NCI-H510A treated with DMSO at 0.1 percent for 48 hours (cell line): ENCODE measurements at regions not wholly inside any gene's neighbourhood (a gene's known extent, or its start where the extent isn't known, plus 50 kb on each side); places are given as distances from the start of the nearest gene placed in this dataset.
"Not testable (repeated sequence)": the region's sequence is repeated elsewhere in the genome, so short reads cannot be mapped to it uniquely, and the experiment has no call there.

Experiments
- DNase-seq: peaks from one replicate; lab custom pipeline; 2025; lab: John Stamatoyannopoulos, UW

GRCh38 chr4:147102596-147102995 is 156.9 kb upstream of the TTC29 start:
- DNase-seq: no peak

- DNase-seq: no peak
Measured at GRCh38 chr4:147103403-147103946, 157.8 kb upstream of the TTC29 start.

- no peak for DNase-seq
Measured at GRCh38 chr4:147104768-147105167, 159.1 kb upstream of the TTC29 start.

GRCh38 chr4:147108409-147108808 is 162.7 kb upstream of the TTC29 start:
- no peak for DNase-seq

GRCh38 chr4:147109800-147110199 is 164.1 kb upstream of the TTC29 start:
- DNase-seq: no peak

- DNase-seq: no peak
Measured at GRCh38 chr4:147110473-147111367, 165.1 kb upstream of the TTC29 start.

GRCh38 chr4:147112196-147112595 is 166.5 kb upstream of the TTC29 start:
- DNase-seq: not testable (repeated sequence)

- no peak for DNase-seq
Measured at GRCh38 chr4:147117431-147117830, 171.8 kb upstream of the TTC29 start.

- no peak for DNase-seq
Measured at GRCh38 chr4:147118528-147118927, 172.9 kb upstream of the TTC29 start.

GRCh38 chr4:147122685-147123084 is 177.0 kb upstream of the TTC29 start:
- DNase-seq: no peak

GRCh38 chr4:147123146-147123545 is 177.5 kb upstream of the TTC29 start:
- DNase-seq: no peak

GRCh38 chr4:147128787-147129186 is 183.1 kb upstream of the TTC29 start:
- DNase-seq: no peak

- no peak for DNase-seq
Measured at GRCh38 chr4:147129687-147130086, 184.0 kb upstream of the TTC29 start.

- DNase-seq: no peak
Measured at GRCh38 chr4:147134536-147135210, 189.0 kb upstream of the TTC29 start.

- DNase-seq: no peak
Measured at GRCh38 chr4:147136310-147136709, 190.6 kb upstream of the TTC29 start.

- DNase-seq: no peak
Measured at GRCh38 chr4:147136751-147137150, 191.1 kb upstream of the TTC29 start.

- no peak for DNase-seq
Measured at GRCh38 chr4:147137280-147137679, 191.6 kb upstream of the TTC29 start.

GRCh38 chr4:147138171-147138570 is 192.5 kb upstream of the TTC29 start:
- DNase-seq: no peak

GRCh38 chr4:147139455-147140198 is 194.0 kb upstream of the TTC29 start:
- DNase-seq: no peak

- no peak for DNase-seq
Measured at GRCh38 chr4:147151763-147152162, 206.1 kb upstream of the TTC29 start.

GRCh38 chr4:147157860-147158701 is 212.4 kb upstream of the TTC29 start:
- DNase-seq: peak; percentile 3
